ENCODE measurements at regions not wholly inside any gene's neighbourhood (a gene's known extent, or its start where the extent isn't known, plus 50 kb on each side); places are given as distances from the start of the nearest gene placed in this dataset.

DNA sequence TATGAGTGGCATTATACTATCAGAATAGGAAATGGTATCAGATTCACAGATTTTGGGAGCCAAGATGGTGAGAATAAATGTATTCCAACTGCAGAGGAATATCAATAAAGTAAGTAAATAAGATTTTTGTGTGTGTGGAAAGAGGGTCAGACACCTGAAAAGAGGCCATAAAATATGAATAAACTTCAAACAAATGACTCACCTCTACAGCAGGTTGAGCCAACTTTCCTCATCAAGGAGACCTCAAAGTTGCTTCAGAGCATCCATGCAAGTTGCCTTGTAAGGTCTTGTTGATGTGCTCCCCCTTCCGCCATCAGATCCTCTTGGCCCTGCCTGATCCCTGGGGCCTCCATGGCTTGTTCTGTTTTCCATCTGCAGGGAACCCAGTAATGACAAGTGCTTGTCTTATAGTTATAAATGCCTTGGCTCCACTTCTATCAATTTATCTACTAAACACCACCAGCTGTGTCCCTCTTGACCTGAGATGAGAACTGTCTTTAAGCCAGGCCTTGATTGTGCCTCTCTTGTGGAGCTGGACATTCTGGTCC lies 775.6 kb downstream of the LTN1 start (continued):
- TF ChIP-seq, protein P1, sequence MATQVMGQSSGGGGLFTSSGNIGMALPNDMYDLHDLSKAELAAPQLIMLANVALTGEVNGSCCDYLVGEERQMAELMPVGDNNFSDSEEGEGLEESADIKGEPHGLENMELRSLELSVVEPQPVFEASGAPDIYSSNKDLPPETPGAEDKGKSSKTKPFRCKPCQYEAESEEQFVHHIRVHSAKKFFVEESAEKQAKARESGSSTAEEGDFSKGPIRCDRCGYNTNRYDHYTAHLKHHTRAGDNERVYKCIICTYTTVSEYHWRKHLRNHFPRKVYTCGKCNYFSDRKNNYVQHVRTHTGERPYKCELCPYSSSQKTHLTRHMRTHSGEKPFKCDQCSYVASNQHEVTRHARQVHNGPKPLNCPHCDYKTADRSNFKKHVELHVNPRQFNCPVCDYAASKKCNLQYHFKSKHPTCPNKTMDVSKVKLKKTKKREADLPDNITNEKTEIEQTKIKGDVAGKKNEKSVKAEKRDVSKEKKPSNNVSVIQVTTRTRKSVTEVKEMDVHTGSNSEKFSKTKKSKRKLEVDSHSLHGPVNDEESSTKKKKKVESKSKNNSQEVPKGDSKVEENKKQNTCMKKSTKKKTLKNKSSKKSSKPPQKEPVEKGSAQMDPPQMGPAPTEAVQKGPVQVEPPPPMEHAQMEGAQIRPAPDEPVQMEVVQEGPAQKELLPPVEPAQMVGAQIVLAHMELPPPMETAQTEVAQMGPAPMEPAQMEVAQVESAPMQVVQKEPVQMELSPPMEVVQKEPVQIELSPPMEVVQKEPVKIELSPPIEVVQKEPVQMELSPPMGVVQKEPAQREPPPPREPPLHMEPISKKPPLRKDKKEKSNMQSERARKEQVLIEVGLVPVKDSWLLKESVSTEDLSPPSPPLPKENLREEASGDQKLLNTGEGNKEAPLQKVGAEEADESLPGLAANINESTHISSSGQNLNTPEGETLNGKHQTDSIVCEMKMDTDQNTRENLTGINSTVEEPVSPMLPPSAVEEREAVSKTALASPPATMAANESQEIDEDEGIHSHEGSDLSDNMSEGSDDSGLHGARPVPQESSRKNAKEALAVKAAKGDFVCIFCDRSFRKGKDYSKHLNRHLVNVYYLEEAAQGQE (IDR thresholded peaks at IDR 0.05; ENCODE audit: unreplicated experiment) = no peak
- TF ChIP-seq STAT1 (IDR thresholded peaks at IDR 0.05; ENCODE audit: unreplicated experiment) (no peak), ZNF331 (CRISPR knock-in tag; IDR thresholded peaks at IDR 0.05; ENCODE audit: low read depth) (no peak), ZNF114 (CRISPR knock-in tag; IDR thresholded peaks at IDR 0.05) (no peak)
- TF ChIP-seq, protein P2, sequence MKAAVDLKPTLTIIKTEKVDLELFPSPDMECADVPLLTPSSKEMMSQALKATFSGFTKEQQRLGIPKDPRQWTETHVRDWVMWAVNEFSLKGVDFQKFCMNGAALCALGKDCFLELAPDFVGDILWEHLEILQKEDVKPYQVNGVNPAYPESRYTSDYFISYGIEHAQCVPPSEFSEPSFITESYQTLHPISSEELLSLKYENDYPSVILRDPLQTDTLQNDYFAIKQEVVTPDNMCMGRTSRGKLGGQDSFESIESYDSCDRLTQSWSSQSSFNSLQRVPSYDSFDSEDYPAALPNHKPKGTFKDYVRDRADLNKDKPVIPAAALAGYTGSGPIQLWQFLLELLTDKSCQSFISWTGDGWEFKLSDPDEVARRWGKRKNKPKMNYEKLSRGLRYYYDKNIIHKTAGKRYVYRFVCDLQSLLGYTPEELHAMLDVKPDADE (IDR thresholded peaks at IDR 0.05) = no peak
- TF ChIP-seq, protein P3, sequence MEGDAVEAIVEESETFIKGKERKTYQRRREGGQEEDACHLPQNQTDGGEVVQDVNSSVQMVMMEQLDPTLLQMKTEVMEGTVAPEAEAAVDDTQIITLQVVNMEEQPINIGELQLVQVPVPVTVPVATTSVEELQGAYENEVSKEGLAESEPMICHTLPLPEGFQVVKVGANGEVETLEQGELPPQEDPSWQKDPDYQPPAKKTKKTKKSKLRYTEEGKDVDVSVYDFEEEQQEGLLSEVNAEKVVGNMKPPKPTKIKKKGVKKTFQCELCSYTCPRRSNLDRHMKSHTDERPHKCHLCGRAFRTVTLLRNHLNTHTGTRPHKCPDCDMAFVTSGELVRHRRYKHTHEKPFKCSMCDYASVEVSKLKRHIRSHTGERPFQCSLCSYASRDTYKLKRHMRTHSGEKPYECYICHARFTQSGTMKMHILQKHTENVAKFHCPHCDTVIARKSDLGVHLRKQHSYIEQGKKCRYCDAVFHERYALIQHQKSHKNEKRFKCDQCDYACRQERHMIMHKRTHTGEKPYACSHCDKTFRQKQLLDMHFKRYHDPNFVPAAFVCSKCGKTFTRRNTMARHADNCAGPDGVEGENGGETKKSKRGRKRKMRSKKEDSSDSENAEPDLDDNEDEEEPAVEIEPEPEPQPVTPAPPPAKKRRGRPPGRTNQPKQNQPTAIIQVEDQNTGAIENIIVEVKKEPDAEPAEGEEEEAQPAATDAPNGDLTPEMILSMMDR (conservative IDR thresholded peaks at IDR 0.05; ENCODE audit: low read depth in 2 of 2) = no peak

DNA sequence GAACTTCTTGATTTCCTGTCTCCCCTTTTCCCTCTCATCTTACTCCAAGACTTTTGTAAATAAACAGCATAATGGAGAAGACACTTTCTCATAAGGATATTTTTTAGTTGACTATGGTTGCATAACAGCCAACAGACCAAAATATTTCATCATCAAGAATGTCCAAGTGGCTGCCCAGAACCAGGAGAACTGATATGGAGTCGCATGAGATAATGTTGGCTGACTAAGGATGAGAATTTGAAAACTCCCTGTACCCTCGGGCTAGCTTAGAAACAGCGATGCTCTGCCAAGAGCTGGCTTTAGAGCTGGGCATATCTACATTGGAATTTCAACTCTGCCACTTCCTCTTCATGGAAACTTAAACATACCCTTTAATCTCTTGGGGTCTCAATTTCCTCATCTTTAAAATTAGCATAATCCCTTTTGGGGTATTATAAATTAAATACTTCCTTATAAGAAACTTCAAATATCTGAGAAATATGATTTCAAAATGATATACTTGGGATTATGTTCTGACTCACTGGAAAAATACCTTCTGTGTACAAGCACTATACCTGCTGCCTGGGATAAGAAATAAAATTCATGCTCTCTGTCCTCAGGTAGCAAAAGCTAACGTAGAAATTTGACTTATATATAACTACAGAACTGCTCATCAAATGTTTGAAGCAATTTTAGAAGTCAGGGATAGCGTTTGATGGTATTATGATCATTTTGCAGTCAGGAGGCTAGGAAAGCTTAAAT lies 777.3 kb downstream of the LTN1 start:
- Histone ChIP-seq H3K27ac (ENCODE audit: low read depth) (no peak overlapping the region), H3K36me3 (ENCODE audit: insufficient read depth) (no peaks in the 10 kb centered on the region), H2AFZ (no peak overlapping the region), H4K20me1 (replicated peaks; ENCODE audit: insufficient read depth) (no peaks in the 10 kb centered on the region), H3K4me2 (no peak overlapping the region), H3K27me3 (ENCODE audit: insufficient read depth) (no peaks in the 10 kb centered on the region), H3K9me2 (ENCODE audit: insufficient read depth) (no peaks in the 10 kb centered on the region), H3K4me3 (no peak overlapping the region), H3K4me1 (ENCODE audit: insufficient read depth) (no peaks in the 10 kb centered on the region), H3K79me2 (replicated peaks; ENCODE audit: insufficient read depth) (no peaks in the 10 kb centered on the region), H3F3A (replicated peaks; ENCODE audit: low read depth) (no peaks in the 10 kb centered on the region)
- Mint-ChIP-seq H3K36me3 (ENCODE audit: low read depth) (no peaks in the 10 kb centered on the region), H3K4me1 (no peaks in the 10 kb centered on the region), H3K4me3 (no peak overlapping the region), H3K9me3 (no peaks in the 10 kb centered on the region; the same call in 2 of the 3 replicates), H3K27me3 (ENCODE audit: insufficient read depth, low read depth, poor library complexity) (no peaks in the 10 kb centered on the region), H3K27ac (no peak overlapping the region)
- ATAC-seq = no peak
- no peak for TF ChIP-seq EZH2phosphoT487 (IDR thresholded peaks at IDR 0.05; ENCODE audit: unreplicated experiment)
- TF ChIP-seq EZH2 (IDR thresholded peaks at IDR 0.05; ENCODE audit: low read depth, unreplicated experiment) = no peak
- TF ChIP-seq ZNF331 (CRISPR knock-in tag; IDR thresholded peaks at IDR 0.05; ENCODE audit: low read depth) = no peak
- no peak for DNase-seq (ENCODE audit: low spot score)

Measured in GM23338 (cell line).